Mammary epithelial cell (primary cell): ENCODE measurements at regions not wholly inside any gene's neighbourhood (a gene's known extent, or its start where the extent isn't known, plus 50 kb on each side); places are given as distances from the start of the nearest gene placed in this dataset.

Experiments used
- EZH2 ChIP-seq: IDR thresholded peaks from 2 replicates; pipeline ENCODE4 v1.6.1; 2012; ENCODE audit warnings: low read length, inconsistent platforms, borderline replicate concordance
- TF ChIP-seq, protein P1 (sequence below), 2 donors: IDR thresholded peaks in 1 of 2; conservative IDR thresholded peaks in 1 of 2; 2 replicates each; pipeline ENCODE4 v1.5.1; 2011 to 2012; ENCODE audit warnings: inconsistent platforms in 2 of 2, low read length in 2 of 2, mild to moderate bottlenecking in 2 of 2, control low read depth in 1 of 2, low read depth in 1 of 2; ENCODE audit not compliant: insufficient read depth in 1 of 2; ENCODE audit errors: extremely low read depth in 1 of 2

DNA sequence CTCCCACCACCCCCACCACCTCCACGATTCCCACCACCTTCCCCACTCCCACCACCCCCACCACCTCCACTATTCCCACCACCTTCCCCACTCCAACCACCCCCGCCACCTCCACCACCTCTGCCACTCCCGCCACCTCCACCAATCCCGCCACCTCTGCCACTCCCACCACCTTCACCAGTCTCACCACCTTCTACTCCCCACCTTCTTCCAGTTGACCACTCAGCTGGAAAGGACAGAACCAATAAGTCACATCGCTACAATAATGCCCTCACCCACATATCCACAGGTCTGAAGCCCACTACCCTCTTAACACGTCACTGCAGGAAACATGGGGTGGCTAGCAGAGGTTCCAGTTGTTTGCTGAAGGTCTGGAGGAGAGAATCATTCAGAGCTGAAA, 93.5 kb upstream of the PAX2 start:
- TF ChIP-seq, protein P1, sequence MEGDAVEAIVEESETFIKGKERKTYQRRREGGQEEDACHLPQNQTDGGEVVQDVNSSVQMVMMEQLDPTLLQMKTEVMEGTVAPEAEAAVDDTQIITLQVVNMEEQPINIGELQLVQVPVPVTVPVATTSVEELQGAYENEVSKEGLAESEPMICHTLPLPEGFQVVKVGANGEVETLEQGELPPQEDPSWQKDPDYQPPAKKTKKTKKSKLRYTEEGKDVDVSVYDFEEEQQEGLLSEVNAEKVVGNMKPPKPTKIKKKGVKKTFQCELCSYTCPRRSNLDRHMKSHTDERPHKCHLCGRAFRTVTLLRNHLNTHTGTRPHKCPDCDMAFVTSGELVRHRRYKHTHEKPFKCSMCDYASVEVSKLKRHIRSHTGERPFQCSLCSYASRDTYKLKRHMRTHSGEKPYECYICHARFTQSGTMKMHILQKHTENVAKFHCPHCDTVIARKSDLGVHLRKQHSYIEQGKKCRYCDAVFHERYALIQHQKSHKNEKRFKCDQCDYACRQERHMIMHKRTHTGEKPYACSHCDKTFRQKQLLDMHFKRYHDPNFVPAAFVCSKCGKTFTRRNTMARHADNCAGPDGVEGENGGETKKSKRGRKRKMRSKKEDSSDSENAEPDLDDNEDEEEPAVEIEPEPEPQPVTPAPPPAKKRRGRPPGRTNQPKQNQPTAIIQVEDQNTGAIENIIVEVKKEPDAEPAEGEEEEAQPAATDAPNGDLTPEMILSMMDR (conservative IDR thresholded peaks at IDR 0.05 in 1 of 2, IDR thresholded peaks at IDR 0.05 in 1 of 2; ENCODE audit: extremely low read depth in 1 of 2, insufficient read depth in 1 of 2, low read depth in 1 of 2, low read length in 2 of 2), result no peak
- no peak for TF ChIP-seq EZH2
